ENCODE measurements at regions not wholly inside any gene's neighbourhood (a gene's known extent, or its start where the extent isn't known, plus 50 kb on each side); places are given as distances from the start of the nearest gene placed in this dataset.

DNA sequence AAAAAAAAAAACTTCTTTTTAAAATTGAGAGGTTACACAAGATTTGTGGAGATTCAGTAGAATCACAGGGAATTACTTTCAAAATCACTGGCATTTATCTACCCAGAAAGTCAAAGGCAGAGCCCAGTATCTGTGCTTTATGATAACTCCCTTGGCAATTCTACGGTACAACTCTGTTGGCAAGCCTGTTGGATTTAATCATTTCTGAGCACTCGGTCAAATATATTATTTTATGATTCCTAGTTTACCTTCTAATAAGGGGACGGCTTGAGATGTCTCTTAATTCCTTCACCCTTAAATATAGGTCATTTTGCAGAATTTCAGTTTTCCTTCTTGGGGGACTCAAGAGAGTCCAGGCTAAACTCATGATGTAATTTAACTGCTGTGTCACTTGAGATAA lies 987.6 kb downstream of the EFNB2 start:
- no peak overlapping the region for H3K4me3 Mint-ChIP-seq
- H3K27ac ChIP-seq (ENCODE audit: insufficient read depth, low read length, poor library complexity, severe bottlenecking): no peak overlapping the region
- H3K36me3 ChIP-seq (ENCODE audit: control insufficient read depth, insufficient read depth, low read length): no peaks in the 10 kb centered on the region
- no peak for DNase-seq
- no peak overlapping the region for H3K4me3 ChIP-seq (ENCODE audit: low read depth, low read length)
- H3K4me1 Mint-ChIP-seq: no peaks in the 10 kb centered on the region
- no peak for ATAC-seq (ENCODE audit: low read depth in 2 of 2)
- no peaks in the 10 kb centered on the region for H3K4me1 ChIP-seq (ENCODE audit: control insufficient read depth, insufficient read depth, low read length, poor library complexity, severe bottlenecking)
- H3K9me3 Mint-ChIP-seq: peaks cover 0 to 10% (median 3%) of the 10 kb centered on the region in 7 donors
- no peaks in the 10 kb centered on the region for H3K9me3 ChIP-seq (ENCODE audit: control insufficient read depth in 2 of 2, low read length in 2 of 2)
- H3K27me3 ChIP-seq (ENCODE audit: control insufficient read depth, insufficient read depth, low read length): no peaks in the 10 kb centered on the region
- H3K27ac Mint-ChIP-seq: no peak overlapping the region
- no peaks in the 10 kb centered on the region for H3K36me3 Mint-ChIP-seq
- no peaks in the 10 kb centered on the region for H3K27me3 Mint-ChIP-seq

DNA sequence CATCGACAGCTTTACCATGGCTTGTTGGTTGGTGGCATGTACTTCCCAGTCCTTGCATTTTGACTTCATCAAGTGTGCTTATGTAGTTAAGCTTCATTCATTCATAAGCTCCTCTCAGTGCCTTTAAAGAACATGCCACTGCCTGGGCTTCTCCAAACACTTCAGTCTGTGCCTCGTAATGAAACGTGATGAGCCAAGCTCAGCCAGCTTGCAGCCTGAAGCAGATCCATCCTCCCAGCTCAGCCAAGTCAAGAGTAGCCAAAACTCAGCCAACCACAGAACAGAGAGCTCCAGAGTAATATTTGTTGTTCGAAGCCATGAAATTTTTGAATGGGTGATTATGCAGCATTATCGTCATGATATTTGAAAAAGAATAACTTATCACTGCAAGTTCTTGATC lies 989.7 kb downstream of the EFNB2 start:
- H3K27me3 Mint-ChIP-seq: no peaks in the 10 kb centered on the region
- peaks cover 0 to 11% (median 2%) of the 10 kb centered on the region in 7 donors for H3K9me3 Mint-ChIP-seq

DNA sequence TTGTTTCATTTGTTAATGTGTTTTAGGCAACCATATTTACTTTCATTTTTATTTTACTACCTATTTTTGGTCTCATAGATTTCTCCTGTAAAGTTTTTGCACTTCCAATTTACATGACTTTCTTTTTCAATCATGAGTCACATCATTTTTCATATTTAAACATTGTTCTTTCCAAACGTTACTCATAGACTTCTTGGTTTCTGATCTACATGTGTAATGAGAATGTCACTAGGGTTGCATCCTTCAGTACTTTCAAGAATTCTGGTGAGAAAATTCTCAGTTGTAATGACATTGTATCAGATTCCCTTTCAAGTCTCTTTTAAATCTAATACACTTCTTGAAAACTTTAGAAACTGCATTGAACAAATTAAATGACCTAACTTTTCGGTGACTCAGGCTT lies 991.7 kb downstream of the EFNB2 start:
- H3K27ac ChIP-seq (ENCODE audit: insufficient read depth, low read length, poor library complexity, severe bottlenecking): no peak overlapping the region
- H3K4me3 Mint-ChIP-seq: no peak overlapping the region
- H3K27me3 ChIP-seq (ENCODE audit: control insufficient read depth, insufficient read depth, low read length): no peaks in the 10 kb centered on the region
- peaks cover 0 to 11% (median 2%) of the 10 kb centered on the region in 7 donors for H3K9me3 Mint-ChIP-seq
- H3K4me1 Mint-ChIP-seq: no peaks in the 10 kb centered on the region
- ATAC-seq (ENCODE audit: low read depth in 2 of 2): no peak
- no peak overlapping the region for H3K27ac Mint-ChIP-seq
- no peaks in the 10 kb centered on the region for H3K36me3 ChIP-seq (ENCODE audit: control insufficient read depth, insufficient read depth, low read length)
- no peaks in the 10 kb centered on the region for H3K27me3 Mint-ChIP-seq
- no peaks in the 10 kb centered on the region for H3K9me3 ChIP-seq (ENCODE audit: control insufficient read depth in 2 of 2, low read length in 2 of 2)
- no peaks in the 10 kb centered on the region for H3K4me1 ChIP-seq (ENCODE audit: control insufficient read depth, insufficient read depth, low read length, poor library complexity, severe bottlenecking)
- H3K36me3 Mint-ChIP-seq: no peaks in the 10 kb centered on the region
- H3K4me3 ChIP-seq (ENCODE audit: low read depth, low read length): no peak overlapping the region
- DNase-seq: no peak

More for the DNA sequence above, 989.7 kb downstream of the EFNB2 start:
- no peak for ATAC-seq (ENCODE audit: low read depth in 2 of 2)
- Mint-ChIP-seq H3K27ac (no peak overlapping the region), H3K36me3 (no peaks in the 10 kb centered on the region), H3K4me1 (no peaks in the 10 kb centered on the region), H3K4me3 (no peak overlapping the region)
- no peaks in the 10 kb centered on the region for H3K9me3 ChIP-seq (ENCODE audit: control insufficient read depth in 2 of 2, low read length in 2 of 2)
- no peaks in the 10 kb centered on the region for H3K4me1 ChIP-seq (ENCODE audit: control insufficient read depth, insufficient read depth, low read length, poor library complexity, severe bottlenecking)
- no peaks in the 10 kb centered on the region for H3K27me3 ChIP-seq (ENCODE audit: control insufficient read depth, insufficient read depth, low read length)
- H3K4me3 ChIP-seq (ENCODE audit: low read depth, low read length): no peak overlapping the region
- H3K27ac ChIP-seq (ENCODE audit: insufficient read depth, low read length, poor library complexity, severe bottlenecking): no peak overlapping the region
- H3K36me3 ChIP-seq (ENCODE audit: control insufficient read depth, insufficient read depth, low read length): no peaks in the 10 kb centered on the region
- DNase-seq: no peak

DNA sequence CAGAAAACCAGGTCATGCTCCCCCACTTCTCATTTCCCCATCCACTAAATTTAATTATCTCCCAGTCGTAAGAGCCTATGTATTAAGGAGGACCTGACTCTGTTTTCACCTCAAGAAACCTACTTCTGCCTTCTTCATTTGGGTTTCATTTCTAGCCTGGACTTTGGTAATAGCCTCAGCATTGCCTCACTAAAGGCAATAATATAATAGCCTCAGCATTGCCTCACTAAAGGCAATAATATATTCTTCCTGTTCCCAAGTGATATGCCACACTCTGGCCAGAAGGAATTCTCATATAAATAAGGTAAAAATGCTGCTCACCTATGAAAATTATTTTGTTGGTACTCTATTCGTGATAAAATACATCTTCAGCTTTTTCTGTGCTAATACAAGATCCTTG lies 993.9 kb downstream of the EFNB2 start:
- Mint-ChIP-seq H3K4me3 (no peak overlapping the region), H3K36me3 (no peaks in the 10 kb centered on the region), H3K27me3 (no peaks in the 10 kb centered on the region), H3K4me1 (no peaks in the 10 kb centered on the region), H3K27ac (no peak overlapping the region), H3K9me3 (peaks cover 0 to 8% (median 2%) of the 10 kb centered on the region in 7 donors)
- Histone ChIP-seq H3K27ac (ENCODE audit: insufficient read depth, low read length, poor library complexity, severe bottlenecking) (no peak overlapping the region), H3K4me1 (ENCODE audit: control insufficient read depth, insufficient read depth, low read length, poor library complexity, severe bottlenecking) (no peaks in the 10 kb centered on the region), H3K9me3 (ENCODE audit: control insufficient read depth in 2 of 2, low read length in 2 of 2) (no peaks in the 10 kb centered on the region), H3K4me3 (ENCODE audit: low read depth, low read length) (no peak overlapping the region), H3K36me3 (ENCODE audit: control insufficient read depth, insufficient read depth, low read length) (no peaks in the 10 kb centered on the region), H3K27me3 (ENCODE audit: control insufficient read depth, insufficient read depth, low read length) (no peaks in the 10 kb centered on the region)
- ATAC-seq (ENCODE audit: low read depth in 2 of 2) (no peak), DNase-seq (no peak)

DNA sequence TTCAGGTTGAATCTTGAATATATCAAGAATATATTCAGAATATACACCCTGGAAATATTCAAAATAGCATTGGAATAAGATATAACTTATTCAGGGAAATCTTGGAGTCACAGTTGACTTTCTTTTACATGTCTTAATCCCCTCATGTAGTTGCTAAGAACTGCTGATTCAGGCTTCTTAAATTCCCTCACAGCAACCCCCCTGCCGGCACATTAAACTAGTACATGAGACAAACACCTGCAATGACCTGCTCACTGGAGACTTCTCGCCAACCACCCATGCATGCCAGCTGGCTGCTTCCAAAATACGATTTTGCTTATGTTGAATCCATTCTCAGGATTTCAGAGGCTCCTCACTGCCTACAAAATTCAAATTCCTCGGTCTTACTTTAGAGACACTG lies 997.1 kb downstream of the EFNB2 start:
- Mint-ChIP-seq H3K4me1 (no peaks in the 10 kb centered on the region), H3K36me3 (no peaks in the 10 kb centered on the region), H3K27ac (no peak overlapping the region), H3K27me3 (no peaks in the 10 kb centered on the region), H3K4me3 (no peak overlapping the region), H3K9me3 (peaks cover 0 to 6% (median 1%) of the 10 kb centered on the region in 7 donors)
- ATAC-seq (ENCODE audit: low read depth in 2 of 2): no peak
- Histone ChIP-seq H3K4me3 (ENCODE audit: low read depth, low read length) (no peak overlapping the region), H3K27me3 (ENCODE audit: control insufficient read depth, insufficient read depth, low read length) (no peaks in the 10 kb centered on the region), H3K9me3 (ENCODE audit: control insufficient read depth in 2 of 2, low read length in 2 of 2) (no peaks in the 10 kb centered on the region), H3K27ac (ENCODE audit: insufficient read depth, low read length, poor library complexity, severe bottlenecking) (no peak overlapping the region), H3K36me3 (ENCODE audit: control insufficient read depth, insufficient read depth, low read length) (no peaks in the 10 kb centered on the region), H3K4me1 (ENCODE audit: control insufficient read depth, insufficient read depth, low read length, poor library complexity, severe bottlenecking) (no peaks in the 10 kb centered on the region)
- no peak for DNase-seq

DNA sequence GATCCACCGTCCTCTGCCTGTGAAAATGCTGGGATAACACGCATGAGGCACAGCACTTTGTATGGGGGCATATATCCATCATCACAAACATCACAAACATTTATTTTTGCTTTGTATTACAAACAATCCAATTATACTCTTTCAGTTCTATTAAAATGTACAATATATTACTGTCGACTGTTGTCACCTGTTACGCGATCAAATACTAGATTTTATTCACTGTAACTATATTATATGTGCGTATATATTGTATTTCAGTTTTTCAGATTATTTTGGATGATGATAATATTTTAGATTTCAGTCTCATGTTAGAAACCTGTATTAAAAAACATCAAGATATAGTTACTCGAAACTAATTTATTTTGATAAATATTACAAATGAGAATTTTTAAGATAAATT lies 998.3 kb downstream of the EFNB2 start:
- Mint-ChIP-seq H3K36me3 (no peaks in the 10 kb centered on the region), H3K27me3 (no peaks in the 10 kb centered on the region), H3K4me1 (no peaks in the 10 kb centered on the region), H3K9me3 (peaks cover 0 to 6% (median 1%) of the 10 kb centered on the region in 7 donors), H3K27ac (no peak overlapping the region), H3K4me3 (no peak overlapping the region)
- no peak overlapping the region for H3K27ac ChIP-seq (ENCODE audit: insufficient read depth, low read length, poor library complexity, severe bottlenecking)
- no peak overlapping the region for H3K4me3 ChIP-seq (ENCODE audit: low read depth, low read length)
- DNase-seq (no peak), ATAC-seq (ENCODE audit: low read depth in 2 of 2) (no peak)
- H3K4me1 ChIP-seq (ENCODE audit: control insufficient read depth, insufficient read depth, low read length, poor library complexity, severe bottlenecking): no peaks in the 10 kb centered on the region
- H3K9me3 ChIP-seq (ENCODE audit: control insufficient read depth in 2 of 2, low read length in 2 of 2): no peaks in the 10 kb centered on the region
- no peaks in the 10 kb centered on the region for H3K36me3 ChIP-seq (ENCODE audit: control insufficient read depth, insufficient read depth, low read length)
- no peaks in the 10 kb centered on the region for H3K27me3 ChIP-seq (ENCODE audit: control insufficient read depth, insufficient read depth, low read length)

DNA sequence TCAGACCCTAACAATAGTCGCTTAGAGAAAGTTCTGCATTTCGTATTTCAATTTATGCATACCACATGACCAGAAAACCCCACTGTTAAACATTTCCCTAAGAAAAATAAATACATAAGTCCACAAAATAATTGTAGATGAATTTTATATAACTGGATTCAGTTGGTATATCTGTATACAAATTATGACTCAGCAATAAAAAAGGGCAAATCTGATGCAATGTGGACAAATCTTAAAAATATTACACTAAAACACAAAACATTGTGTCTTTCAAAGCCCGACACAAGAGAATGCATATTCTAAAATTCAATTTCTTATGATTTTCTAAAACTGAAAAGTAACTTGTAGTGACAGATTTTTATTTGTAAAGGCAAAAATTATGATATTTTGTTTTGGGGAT lies 1005.0 kb downstream of the EFNB2 start:
- H3K4me3 Mint-ChIP-seq: no peak overlapping the region
- H3K4me3 ChIP-seq (ENCODE audit: low read depth, low read length): no peak overlapping the region
- no peaks in the 10 kb centered on the region for H3K36me3 Mint-ChIP-seq
- no peaks in the 10 kb centered on the region for H3K4me1 ChIP-seq (ENCODE audit: control insufficient read depth, insufficient read depth, low read length, poor library complexity, severe bottlenecking)
- no peaks in the 10 kb centered on the region for H3K9me3 ChIP-seq (ENCODE audit: control insufficient read depth in 2 of 2, low read length in 2 of 2)
- no peak overlapping the region for H3K27ac ChIP-seq (ENCODE audit: insufficient read depth, low read length, poor library complexity, severe bottlenecking)
- H3K27me3 Mint-ChIP-seq: no peaks in the 10 kb centered on the region
- ATAC-seq (ENCODE audit: low read depth in 2 of 2) (no peak), DNase-seq (no peak)
- no peak overlapping the region for H3K27ac Mint-ChIP-seq
- H3K4me1 Mint-ChIP-seq: no peaks in the 10 kb centered on the region
- H3K36me3 ChIP-seq (ENCODE audit: control insufficient read depth, insufficient read depth, low read length): no peaks in the 10 kb centered on the region
- no peaks in the 10 kb centered on the region for H3K27me3 ChIP-seq (ENCODE audit: control insufficient read depth, insufficient read depth, low read length)
- peaks cover 0 to 7% (median 1%) of the 10 kb centered on the region in 7 donors for H3K9me3 Mint-ChIP-seq

DNA sequence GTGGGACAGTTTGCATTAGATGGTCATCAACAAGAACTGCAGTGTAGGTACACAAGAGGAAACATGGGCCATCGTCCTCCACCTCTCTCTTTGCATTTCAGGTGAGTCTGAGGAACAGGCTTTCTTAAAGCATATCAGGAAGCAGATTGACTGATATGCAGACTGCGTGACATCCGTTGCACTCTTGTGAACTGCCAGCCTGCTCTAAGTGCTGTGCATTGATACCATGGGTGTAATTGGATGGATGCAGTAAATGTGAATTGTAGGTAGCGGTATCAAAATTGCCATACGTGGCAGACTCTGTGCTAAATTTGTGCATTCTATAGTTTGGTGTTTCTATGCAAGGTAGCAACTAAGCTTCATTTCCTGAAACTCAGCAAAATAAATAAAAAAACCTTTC lies 1008.3 kb downstream of the EFNB2 start:
- no peak for DNase-seq
- Mint-ChIP-seq H3K27me3 (no peaks in the 10 kb centered on the region), H3K4me1 (no peaks in the 10 kb centered on the region), H3K36me3 (no peaks in the 10 kb centered on the region), H3K27ac (no peak overlapping the region), H3K9me3 (peaks cover 0 to 5% (median 0%) of the 10 kb centered on the region in 7 donors), H3K4me3 (no peak overlapping the region)
- H3K4me3 ChIP-seq (ENCODE audit: low read depth, low read length): no peak overlapping the region
- H3K36me3 ChIP-seq (ENCODE audit: control insufficient read depth, insufficient read depth, low read length): no peaks in the 10 kb centered on the region
- no peak overlapping the region for H3K27ac ChIP-seq (ENCODE audit: insufficient read depth, low read length, poor library complexity, severe bottlenecking)
- ATAC-seq (ENCODE audit: low read depth in 2 of 2): no peak
- no peaks in the 10 kb centered on the region for H3K4me1 ChIP-seq (ENCODE audit: control insufficient read depth, insufficient read depth, low read length, poor library complexity, severe bottlenecking)
- H3K9me3 ChIP-seq (ENCODE audit: control insufficient read depth in 2 of 2, low read length in 2 of 2): no peaks in the 10 kb centered on the region
- H3K27me3 ChIP-seq (ENCODE audit: control insufficient read depth, insufficient read depth, low read length): no peaks in the 10 kb centered on the region

Measured in CD4-positive, CD25-positive, alpha-beta regulatory T cell (primary cell).